WTC11 (cell line): ENCODE measurements at regions not wholly inside any gene's neighbourhood (a gene's known extent, or its start where the extent isn't known, plus 50 kb on each side); places are given as distances from the start of the nearest gene placed in this dataset.

Experiments
- ESRRA ChIP-seq: sonication (generic); formaldehyde crosslinking; IDR thresholded peaks from 2 replicates; pipeline ENCODE4 v1.8.1; 2022; ENCODE audit warnings: mild to moderate bottlenecking, missing genetic modification reagents, borderline replicate concordance
- ETV6 ChIP-seq: sonication (generic); formaldehyde crosslinking; IDR thresholded peaks from 2 replicates; pipeline ENCODE4 v1.8.1; 2022; ENCODE audit warnings: mild to moderate bottlenecking, missing genetic modification reagents
- FOXK1 ChIP-seq: sonication (generic); formaldehyde crosslinking; IDR thresholded peaks from 2 replicates; pipeline ENCODE4 v1.8.0; 2022; ENCODE audit warnings: mild to moderate bottlenecking, moderate library complexity, missing genetic modification reagents
- SP1 ChIP-seq: sonication (generic); formaldehyde crosslinking; conservative IDR thresholded peaks from 2 replicates; pipeline ENCODE4 v1.8.1; 2022; ENCODE audit warnings: missing genetic modification reagents
- ZNF232 ChIP-seq: sonication (generic); formaldehyde crosslinking; IDR thresholded peaks from 2 replicates; pipeline ENCODE4 v1.8.0; 2022; ENCODE audit warnings: mild to moderate bottlenecking, missing genetic modification reagents
- TF ChIP-seq, protein P1 (sequence below): sonication (generic); formaldehyde crosslinking; IDR thresholded peaks from 2 replicates; pipeline ENCODE4 v1.8.0; 2022; ENCODE audit warnings: mild to moderate bottlenecking, missing genetic modification reagents
- TF ChIP-seq, protein P2 (sequence below): fragments of 250-450 bp; sonication (Bioruptor Pico); IDR thresholded peaks from 2 replicates; pipeline ENCODE4 v1.8.0; 2021; ENCODE audit warnings: mild to moderate bottlenecking
- TF ChIP-seq, protein P3 (sequence below): fragments of 200-600 bp; IDR thresholded peaks from 2 replicates; pipeline ENCODE4 v1.8.0; 2022; ENCODE audit warnings: antibody characterized with exemption
- TF ChIP-seq, protein P4 (sequence below): sonication (generic); formaldehyde crosslinking; IDR thresholded peaks from 2 replicates; pipeline ENCODE4 v1.8.1; 2023; ENCODE audit warnings: mild to moderate bottlenecking, missing genetic modification reagents, moderate library complexity
- TF ChIP-seq, protein P5 (sequence below): fragments of 250-450 bp; sonication (Bioruptor Pico); IDR thresholded peaks from 2 replicates; pipeline ENCODE4 v1.9.0; 2021; ENCODE audit warnings: moderate library complexity, mild to moderate bottlenecking, inconsistent platforms, borderline replicate concordance
- TF ChIP-seq, protein P6 (sequence below): sonication (generic); formaldehyde crosslinking; IDR thresholded peaks from 2 replicates; pipeline ENCODE4 v1.8.1; 2022; ENCODE audit warnings: low read depth, mild to moderate bottlenecking, moderate library complexity, missing genetic modification reagents, borderline replicate concordance
- TF ChIP-seq, protein P7 (sequence below): sonication (generic); formaldehyde crosslinking; IDR thresholded peaks from 2 replicates; pipeline ENCODE4 v1.8.1; 2022; ENCODE audit warnings: low read depth, missing genetic modification reagents, borderline replicate concordance
- TF ChIP-seq, protein P8 (sequence below): sonication (generic); formaldehyde crosslinking; IDR thresholded peaks from 2 replicates; pipeline ENCODE4 v1.8.0; 2023; ENCODE audit warnings: missing genetic modification reagents
- TF ChIP-seq, protein P9 (sequence below): sonication (generic); formaldehyde crosslinking; IDR thresholded peaks from 2 replicates; pipeline ENCODE4 v1.8.1; 2022; ENCODE audit warnings: mild to moderate bottlenecking, moderate library complexity, missing genetic modification reagents

DNA sequence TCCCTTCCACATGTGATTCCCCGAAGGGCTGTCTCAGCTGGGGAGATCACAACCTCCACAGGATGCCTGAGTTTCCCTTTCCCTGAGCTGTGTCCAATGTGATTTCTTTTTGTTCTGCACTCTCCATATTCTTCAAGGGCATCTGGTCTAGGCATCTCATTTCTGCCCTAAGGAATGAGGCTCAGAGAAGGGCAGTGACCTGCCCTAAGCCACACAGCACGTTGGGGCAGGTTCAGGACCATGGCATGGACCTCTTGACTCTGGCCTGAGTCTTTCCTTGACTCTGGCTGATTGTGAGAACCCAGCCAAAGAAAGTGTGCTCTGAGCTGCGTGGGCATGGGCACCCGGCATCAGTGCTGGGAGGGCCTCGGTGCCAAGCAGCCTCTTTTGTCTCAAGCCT is 590.3 kb downstream of the PTPRU start:
- TF ChIP-seq, protein P1, sequence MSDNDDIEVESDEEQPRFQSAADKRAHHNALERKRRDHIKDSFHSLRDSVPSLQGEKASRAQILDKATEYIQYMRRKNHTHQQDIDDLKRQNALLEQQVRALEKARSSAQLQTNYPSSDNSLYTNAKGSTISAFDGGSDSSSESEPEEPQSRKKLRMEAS (CRISPR knock-in tag): no peak
- TF ChIP-seq, protein P2, sequence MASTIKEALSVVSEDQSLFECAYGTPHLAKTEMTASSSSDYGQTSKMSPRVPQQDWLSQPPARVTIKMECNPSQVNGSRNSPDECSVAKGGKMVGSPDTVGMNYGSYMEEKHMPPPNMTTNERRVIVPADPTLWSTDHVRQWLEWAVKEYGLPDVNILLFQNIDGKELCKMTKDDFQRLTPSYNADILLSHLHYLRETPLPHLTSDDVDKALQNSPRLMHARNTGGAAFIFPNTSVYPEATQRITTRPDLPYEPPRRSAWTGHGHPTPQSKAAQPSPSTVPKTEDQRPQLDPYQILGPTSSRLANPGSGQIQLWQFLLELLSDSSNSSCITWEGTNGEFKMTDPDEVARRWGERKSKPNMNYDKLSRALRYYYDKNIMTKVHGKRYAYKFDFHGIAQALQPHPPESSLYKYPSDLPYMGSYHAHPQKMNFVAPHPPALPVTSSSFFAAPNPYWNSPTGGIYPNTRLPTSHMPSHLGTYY (CRISPR knock-in tag): no peak
- TF ChIP-seq, protein P3, sequence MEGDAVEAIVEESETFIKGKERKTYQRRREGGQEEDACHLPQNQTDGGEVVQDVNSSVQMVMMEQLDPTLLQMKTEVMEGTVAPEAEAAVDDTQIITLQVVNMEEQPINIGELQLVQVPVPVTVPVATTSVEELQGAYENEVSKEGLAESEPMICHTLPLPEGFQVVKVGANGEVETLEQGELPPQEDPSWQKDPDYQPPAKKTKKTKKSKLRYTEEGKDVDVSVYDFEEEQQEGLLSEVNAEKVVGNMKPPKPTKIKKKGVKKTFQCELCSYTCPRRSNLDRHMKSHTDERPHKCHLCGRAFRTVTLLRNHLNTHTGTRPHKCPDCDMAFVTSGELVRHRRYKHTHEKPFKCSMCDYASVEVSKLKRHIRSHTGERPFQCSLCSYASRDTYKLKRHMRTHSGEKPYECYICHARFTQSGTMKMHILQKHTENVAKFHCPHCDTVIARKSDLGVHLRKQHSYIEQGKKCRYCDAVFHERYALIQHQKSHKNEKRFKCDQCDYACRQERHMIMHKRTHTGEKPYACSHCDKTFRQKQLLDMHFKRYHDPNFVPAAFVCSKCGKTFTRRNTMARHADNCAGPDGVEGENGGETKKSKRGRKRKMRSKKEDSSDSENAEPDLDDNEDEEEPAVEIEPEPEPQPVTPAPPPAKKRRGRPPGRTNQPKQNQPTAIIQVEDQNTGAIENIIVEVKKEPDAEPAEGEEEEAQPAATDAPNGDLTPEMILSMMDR: no peak
- TF ChIP-seq, protein P4, sequence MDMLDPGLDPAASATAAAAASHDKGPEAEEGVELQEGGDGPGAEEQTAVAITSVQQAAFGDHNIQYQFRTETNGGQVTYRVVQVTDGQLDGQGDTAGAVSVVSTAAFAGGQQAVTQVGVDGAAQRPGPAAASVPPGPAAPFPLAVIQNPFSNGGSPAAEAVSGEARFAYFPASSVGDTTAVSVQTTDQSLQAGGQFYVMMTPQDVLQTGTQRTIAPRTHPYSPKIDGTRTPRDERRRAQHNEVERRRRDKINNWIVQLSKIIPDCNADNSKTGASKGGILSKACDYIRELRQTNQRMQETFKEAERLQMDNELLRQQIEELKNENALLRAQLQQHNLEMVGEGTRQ (CRISPR knock-in tag): no peak
- TF ChIP-seq, protein P5, sequence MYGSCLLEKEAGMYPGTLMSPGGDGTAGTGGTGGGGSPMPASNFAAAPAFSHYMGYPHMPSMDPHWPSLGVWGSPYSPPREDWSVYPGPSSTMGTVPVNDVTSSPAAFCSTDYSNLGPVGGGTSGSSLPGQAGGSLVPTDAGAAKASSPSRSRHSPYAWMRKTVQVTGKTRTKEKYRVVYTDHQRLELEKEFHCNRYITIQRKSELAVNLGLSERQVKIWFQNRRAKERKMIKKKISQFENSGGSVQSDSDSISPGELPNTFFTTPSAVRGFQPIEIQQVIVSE (CRISPR knock-in tag): no peak
- no peak for TF ChIP-seq ZNF232 (CRISPR knock-in tag)
- TF ChIP-seq FOXK1 (CRISPR knock-in tag): no peak
- TF ChIP-seq, protein P6, sequence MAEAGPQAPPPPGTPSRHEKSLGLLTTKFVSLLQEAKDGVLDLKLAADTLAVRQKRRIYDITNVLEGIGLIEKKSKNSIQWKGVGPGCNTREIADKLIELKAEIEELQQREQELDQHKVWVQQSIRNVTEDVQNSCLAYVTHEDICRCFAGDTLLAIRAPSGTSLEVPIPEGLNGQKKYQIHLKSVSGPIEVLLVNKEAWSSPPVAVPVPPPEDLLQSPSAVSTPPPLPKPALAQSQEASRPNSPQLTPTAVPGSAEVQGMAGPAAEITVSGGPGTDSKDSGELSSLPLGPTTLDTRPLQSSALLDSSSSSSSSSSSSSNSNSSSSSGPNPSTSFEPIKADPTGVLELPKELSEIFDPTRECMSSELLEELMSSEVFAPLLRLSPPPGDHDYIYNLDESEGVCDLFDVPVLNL (CRISPR knock-in tag): no peak
- TF ChIP-seq, protein P7, sequence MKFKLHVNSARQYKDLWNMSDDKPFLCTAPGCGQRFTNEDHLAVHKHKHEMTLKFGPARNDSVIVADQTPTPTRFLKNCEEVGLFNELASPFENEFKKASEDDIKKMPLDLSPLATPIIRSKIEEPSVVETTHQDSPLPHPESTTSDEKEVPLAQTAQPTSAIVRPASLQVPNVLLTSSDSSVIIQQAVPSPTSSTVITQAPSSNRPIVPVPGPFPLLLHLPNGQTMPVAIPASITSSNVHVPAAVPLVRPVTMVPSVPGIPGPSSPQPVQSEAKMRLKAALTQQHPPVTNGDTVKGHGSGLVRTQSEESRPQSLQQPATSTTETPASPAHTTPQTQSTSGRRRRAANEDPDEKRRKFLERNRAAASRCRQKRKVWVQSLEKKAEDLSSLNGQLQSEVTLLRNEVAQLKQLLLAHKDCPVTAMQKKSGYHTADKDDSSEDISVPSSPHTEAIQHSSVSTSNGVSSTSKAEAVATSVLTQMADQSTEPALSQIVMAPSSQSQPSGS (CRISPR knock-in tag): no peak
- no peak for TF ChIP-seq SP1
- TF ChIP-seq, protein P8, sequence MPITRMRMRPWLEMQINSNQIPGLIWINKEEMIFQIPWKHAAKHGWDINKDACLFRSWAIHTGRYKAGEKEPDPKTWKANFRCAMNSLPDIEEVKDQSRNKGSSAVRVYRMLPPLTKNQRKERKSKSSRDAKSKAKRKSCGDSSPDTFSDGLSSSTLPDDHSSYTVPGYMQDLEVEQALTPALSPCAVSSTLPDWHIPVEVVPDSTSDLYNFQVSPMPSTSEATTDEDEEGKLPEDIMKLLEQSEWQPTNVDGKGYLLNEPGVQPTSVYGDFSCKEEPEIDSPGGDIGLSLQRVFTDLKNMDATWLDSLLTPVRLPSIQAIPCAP (CRISPR knock-in tag): no peak
- no peak for TF ChIP-seq ETV6 (CRISPR knock-in tag)
- TF ChIP-seq ESRRA: no peak
- TF ChIP-seq, protein P9, sequence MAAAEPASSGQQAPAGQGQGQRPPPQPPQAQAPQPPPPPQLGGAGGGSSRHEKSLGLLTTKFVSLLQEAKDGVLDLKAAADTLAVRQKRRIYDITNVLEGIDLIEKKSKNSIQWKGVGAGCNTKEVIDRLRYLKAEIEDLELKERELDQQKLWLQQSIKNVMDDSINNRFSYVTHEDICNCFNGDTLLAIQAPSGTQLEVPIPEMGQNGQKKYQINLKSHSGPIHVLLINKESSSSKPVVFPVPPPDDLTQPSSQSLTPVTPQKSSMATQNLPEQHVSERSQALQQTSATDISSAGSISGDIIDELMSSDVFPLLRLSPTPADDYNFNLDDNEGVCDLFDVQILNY: no peak
